ENCODE measurements at regions not wholly inside any gene's neighbourhood (a gene's known extent, or its start where the extent isn't known, plus 50 kb on each side); places are given as distances from the start of the nearest gene placed in this dataset.

DNA sequence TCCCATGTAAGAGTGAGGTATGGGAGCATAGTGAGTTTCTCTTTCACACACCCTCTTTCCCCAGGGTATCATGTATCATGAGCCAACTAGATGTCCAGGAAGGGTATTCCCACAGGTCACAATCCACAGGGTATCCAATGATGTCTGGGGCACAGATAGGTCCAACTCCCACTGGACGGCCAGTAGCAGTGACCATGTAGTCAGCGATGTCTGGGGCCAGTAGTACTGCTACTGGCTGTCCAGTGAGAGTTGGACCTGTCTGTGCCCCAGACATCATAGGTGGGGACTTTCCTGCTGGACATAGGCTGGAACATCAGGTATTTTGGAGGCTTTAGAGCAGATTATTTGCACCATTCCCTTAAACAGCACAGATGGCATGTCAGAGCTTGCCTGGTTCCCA, 352.6 kb upstream of the SGCD start:
- no peak overlapping the region for H3K4me3 ChIP-seq (ENCODE audit: insufficient read depth, low read depth, low read length)
- H3K4me1 ChIP-seq (ENCODE audit: insufficient read depth, low read length): no peaks in the 10 kb centered on the region
- no peak overlapping the region for H3K4me2 ChIP-seq (ENCODE audit: low read length)
- Mint-ChIP-seq H3K27ac (ENCODE audit: unreplicated experiment) (no peak overlapping the region), H3K27me3 (ENCODE audit: low read depth, unreplicated experiment) (no peaks in the 10 kb centered on the region), H3K4me1 (ENCODE audit: low read depth, unreplicated experiment) (no peaks in the 10 kb centered on the region), H3K4me3 (ENCODE audit: unreplicated experiment) (no peak overlapping the region), H3K9me3 (ENCODE audit: unreplicated experiment) (no peaks in the 10 kb centered on the region), H3K36me3 (ENCODE audit: low read depth, unreplicated experiment) (no peaks in the 10 kb centered on the region)
- DNase-seq (ENCODE audit: low read depth): no peak
- H2AFZ ChIP-seq (ENCODE audit: low read depth, low read length): no peak overlapping the region
- no peaks in the 10 kb centered on the region for H3K9me3 ChIP-seq (ENCODE audit: insufficient read depth, low read depth, low read length)
- FAIRE-seq: no peak
- H4K20me1 ChIP-seq (ENCODE audit: insufficient read depth, low read length): no peaks in the 10 kb centered on the region
- H3K27ac ChIP-seq (ENCODE audit: low read depth, low read length): no peak overlapping the region
- TF ChIP-seq, protein P1, sequence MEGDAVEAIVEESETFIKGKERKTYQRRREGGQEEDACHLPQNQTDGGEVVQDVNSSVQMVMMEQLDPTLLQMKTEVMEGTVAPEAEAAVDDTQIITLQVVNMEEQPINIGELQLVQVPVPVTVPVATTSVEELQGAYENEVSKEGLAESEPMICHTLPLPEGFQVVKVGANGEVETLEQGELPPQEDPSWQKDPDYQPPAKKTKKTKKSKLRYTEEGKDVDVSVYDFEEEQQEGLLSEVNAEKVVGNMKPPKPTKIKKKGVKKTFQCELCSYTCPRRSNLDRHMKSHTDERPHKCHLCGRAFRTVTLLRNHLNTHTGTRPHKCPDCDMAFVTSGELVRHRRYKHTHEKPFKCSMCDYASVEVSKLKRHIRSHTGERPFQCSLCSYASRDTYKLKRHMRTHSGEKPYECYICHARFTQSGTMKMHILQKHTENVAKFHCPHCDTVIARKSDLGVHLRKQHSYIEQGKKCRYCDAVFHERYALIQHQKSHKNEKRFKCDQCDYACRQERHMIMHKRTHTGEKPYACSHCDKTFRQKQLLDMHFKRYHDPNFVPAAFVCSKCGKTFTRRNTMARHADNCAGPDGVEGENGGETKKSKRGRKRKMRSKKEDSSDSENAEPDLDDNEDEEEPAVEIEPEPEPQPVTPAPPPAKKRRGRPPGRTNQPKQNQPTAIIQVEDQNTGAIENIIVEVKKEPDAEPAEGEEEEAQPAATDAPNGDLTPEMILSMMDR (IDR thresholded peaks at IDR 0.05; ENCODE audit: insufficient read depth, low read depth, low read length): no peak
- no peak for TF ChIP-seq EZH2 (IDR thresholded peaks at IDR 0.05; ENCODE audit: insufficient read depth, low read length)
- H3K9ac ChIP-seq (ENCODE audit: low read length): no peak overlapping the region
- no peaks in the 10 kb centered on the region for H3K36me3 ChIP-seq (ENCODE audit: insufficient read depth, low read length)
- H3K27me3 ChIP-seq (ENCODE audit: insufficient read depth, low read length): no peaks in the 10 kb centered on the region
- H3K79me2 ChIP-seq (ENCODE audit: insufficient read depth, low read length): no peaks in the 10 kb centered on the region

DNA sequence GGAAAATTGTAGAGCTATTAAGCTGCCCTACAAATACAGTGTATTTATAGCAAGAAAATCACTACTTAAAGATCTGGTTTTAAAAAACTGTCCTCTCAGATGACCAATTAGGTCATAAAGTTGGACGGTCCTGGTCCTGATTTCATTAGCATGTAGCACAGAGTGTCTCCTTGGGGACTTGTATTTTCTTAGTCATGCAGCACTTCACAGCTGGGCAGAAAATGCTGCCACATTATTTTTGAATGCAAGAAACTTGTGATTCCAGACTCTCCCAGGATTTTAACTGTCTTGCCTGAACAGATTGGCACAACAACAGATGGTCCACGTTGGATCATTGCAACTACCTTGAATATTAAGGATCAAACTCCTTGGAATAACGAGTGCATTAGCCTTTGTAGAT, 348.1 kb upstream of the SGCD start:
- no peaks in the 10 kb centered on the region for H3K4me1 Mint-ChIP-seq (ENCODE audit: low read depth, unreplicated experiment)
- H3K9me3 ChIP-seq (ENCODE audit: insufficient read depth, low read depth, low read length): no peaks in the 10 kb centered on the region
- H3K9me3 Mint-ChIP-seq (ENCODE audit: unreplicated experiment): no peaks in the 10 kb centered on the region
- H3K4me3 Mint-ChIP-seq (ENCODE audit: unreplicated experiment): no peak overlapping the region
- no peak for TF ChIP-seq EZH2 (IDR thresholded peaks at IDR 0.05; ENCODE audit: insufficient read depth, low read length)
- TF ChIP-seq, protein P1 (IDR thresholded peaks at IDR 0.05; ENCODE audit: insufficient read depth, low read depth, low read length): no peak
- H3K79me2 ChIP-seq (ENCODE audit: insufficient read depth, low read length): no peaks in the 10 kb centered on the region
- no peaks in the 10 kb centered on the region for H3K36me3 Mint-ChIP-seq (ENCODE audit: low read depth, unreplicated experiment)
- FAIRE-seq (no peak), DNase-seq (ENCODE audit: low read depth) (no peak)
- H4K20me1 ChIP-seq (ENCODE audit: insufficient read depth, low read length): no peaks in the 10 kb centered on the region
- no peaks in the 10 kb centered on the region for H3K27me3 ChIP-seq (ENCODE audit: insufficient read depth, low read length)
- peaks cover 2% of the 10 kb centered on the region for H3K27me3 Mint-ChIP-seq (ENCODE audit: low read depth, unreplicated experiment)
- H3K27ac ChIP-seq (ENCODE audit: low read depth, low read length): no peak overlapping the region
- no peak overlapping the region for H2AFZ ChIP-seq (ENCODE audit: low read depth, low read length)
- H3K9ac ChIP-seq (ENCODE audit: low read length): no peak overlapping the region
- no peak overlapping the region for H3K4me2 ChIP-seq (ENCODE audit: low read length)
- no peaks in the 10 kb centered on the region for H3K36me3 ChIP-seq (ENCODE audit: insufficient read depth, low read length)
- no peak overlapping the region for H3K4me3 ChIP-seq (ENCODE audit: insufficient read depth, low read depth, low read length)
- no peak overlapping the region for H3K27ac Mint-ChIP-seq (ENCODE audit: unreplicated experiment)
- H3K4me1 ChIP-seq (ENCODE audit: insufficient read depth, low read length): no peaks in the 10 kb centered on the region

DNA sequence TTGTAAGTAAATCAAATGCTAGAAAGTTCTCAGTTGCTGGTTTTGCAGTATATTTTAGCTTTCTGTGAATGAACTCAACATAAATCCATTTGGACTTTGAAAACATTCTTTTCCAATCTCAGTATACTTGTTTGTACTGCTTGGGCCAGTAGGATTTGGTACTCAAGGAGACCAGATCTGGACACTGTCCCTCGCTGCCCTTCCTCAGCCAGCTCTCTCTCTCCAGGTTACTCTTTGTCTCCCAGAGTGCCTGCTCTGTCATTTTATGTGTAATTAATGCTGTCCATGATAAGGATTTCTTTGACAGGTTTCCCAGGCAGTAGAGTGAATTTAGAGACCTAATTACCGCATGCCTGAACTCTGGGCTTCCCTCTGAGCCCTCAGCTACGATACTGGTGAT, 344.6 kb upstream of the SGCD start:
- Histone ChIP-seq H3K4me3 (ENCODE audit: insufficient read depth, low read depth, low read length) (no peak overlapping the region), H3K4me2 (ENCODE audit: low read length) (no peak overlapping the region), H3K27ac (ENCODE audit: low read depth, low read length) (no peak overlapping the region), H3K79me2 (ENCODE audit: insufficient read depth, low read length) (no peaks in the 10 kb centered on the region), H3K27me3 (ENCODE audit: insufficient read depth, low read length) (no peaks in the 10 kb centered on the region), H4K20me1 (ENCODE audit: insufficient read depth, low read length) (no peaks in the 10 kb centered on the region), H3K4me1 (ENCODE audit: insufficient read depth, low read length) (no peaks in the 10 kb centered on the region), H2AFZ (ENCODE audit: low read depth, low read length) (no peak overlapping the region), H3K36me3 (ENCODE audit: insufficient read depth, low read length) (no peaks in the 10 kb centered on the region), H3K9me3 (ENCODE audit: insufficient read depth, low read depth, low read length) (no peaks in the 10 kb centered on the region), H3K9ac (ENCODE audit: low read length) (no peak overlapping the region)
- TF ChIP-seq EZH2 (IDR thresholded peaks at IDR 0.05; ENCODE audit: insufficient read depth, low read length): no peak
- TF ChIP-seq, protein P1 (IDR thresholded peaks at IDR 0.05; ENCODE audit: insufficient read depth, low read depth, low read length): no peak
- no peaks in the 10 kb centered on the region for H3K36me3 Mint-ChIP-seq (ENCODE audit: low read depth, unreplicated experiment)
- FAIRE-seq (no peak), DNase-seq (ENCODE audit: low read depth) (no peak)
- peaks cover 2% of the 10 kb centered on the region for H3K4me1 Mint-ChIP-seq (ENCODE audit: low read depth, unreplicated experiment)
- H3K27ac Mint-ChIP-seq (ENCODE audit: unreplicated experiment): no peak overlapping the region
- peaks cover 2% of the 10 kb centered on the region for H3K27me3 Mint-ChIP-seq (ENCODE audit: low read depth, unreplicated experiment)
- no peak overlapping the region for H3K4me3 Mint-ChIP-seq (ENCODE audit: unreplicated experiment)
- no peaks in the 10 kb centered on the region for H3K9me3 Mint-ChIP-seq (ENCODE audit: unreplicated experiment)

All from astrocyte (in vitro differentiated cells and primary cell).